ENCODE measurements at regions not wholly inside any gene's neighbourhood (a gene's known extent, or its start where the extent isn't known, plus 50 kb on each side); places are given as distances from the start of the nearest gene placed in this dataset.

GRCh38 chr9:28319981-28320380 is 746.7 kb upstream of the C9orf72 start:
- no peak for DNase-seq
- H3K27me3 Mint-ChIP-seq, result no peaks in the 10 kb centered on the region
- CTCF ChIA-PET, result no interaction called here
- TF ChIP-seq, protein P1, sequence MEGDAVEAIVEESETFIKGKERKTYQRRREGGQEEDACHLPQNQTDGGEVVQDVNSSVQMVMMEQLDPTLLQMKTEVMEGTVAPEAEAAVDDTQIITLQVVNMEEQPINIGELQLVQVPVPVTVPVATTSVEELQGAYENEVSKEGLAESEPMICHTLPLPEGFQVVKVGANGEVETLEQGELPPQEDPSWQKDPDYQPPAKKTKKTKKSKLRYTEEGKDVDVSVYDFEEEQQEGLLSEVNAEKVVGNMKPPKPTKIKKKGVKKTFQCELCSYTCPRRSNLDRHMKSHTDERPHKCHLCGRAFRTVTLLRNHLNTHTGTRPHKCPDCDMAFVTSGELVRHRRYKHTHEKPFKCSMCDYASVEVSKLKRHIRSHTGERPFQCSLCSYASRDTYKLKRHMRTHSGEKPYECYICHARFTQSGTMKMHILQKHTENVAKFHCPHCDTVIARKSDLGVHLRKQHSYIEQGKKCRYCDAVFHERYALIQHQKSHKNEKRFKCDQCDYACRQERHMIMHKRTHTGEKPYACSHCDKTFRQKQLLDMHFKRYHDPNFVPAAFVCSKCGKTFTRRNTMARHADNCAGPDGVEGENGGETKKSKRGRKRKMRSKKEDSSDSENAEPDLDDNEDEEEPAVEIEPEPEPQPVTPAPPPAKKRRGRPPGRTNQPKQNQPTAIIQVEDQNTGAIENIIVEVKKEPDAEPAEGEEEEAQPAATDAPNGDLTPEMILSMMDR (IDR thresholded peaks at IDR 0.05), result no peak
- no peak overlapping the region for H3K27ac Mint-ChIP-seq
- H3K4me3 Mint-ChIP-seq, result no peak overlapping the region
- intact Hi-C loops (cut with micrococcal nuclease), result no loop called here
- no peak for ATAC-seq
- H3K4me1 Mint-ChIP-seq (ENCODE audit: low read depth), result no peaks in the 10 kb centered on the region
- peaks cover 3% of the 10 kb centered on the region for H3K9me3 Mint-ChIP-seq
- no peaks in the 10 kb centered on the region for H3K36me3 Mint-ChIP-seq (ENCODE audit: low read depth)
- POLR2A ChIA-PET, result no interaction called here

- POLR2A ChIA-PET, result no interaction called here
- ATAC-seq, result no peak
- Mint-ChIP-seq H3K36me3 (ENCODE audit: low read depth) (no peaks in the 10 kb centered on the region), H3K27me3 (no peaks in the 10 kb centered on the region), H3K4me3 (no peak overlapping the region), H3K27ac (no peak overlapping the region), H3K9me3 (peaks cover 3% of the 10 kb centered on the region), H3K4me1 (ENCODE audit: low read depth) (no peaks in the 10 kb centered on the region)
- TF ChIP-seq, protein P1 (IDR thresholded peaks at IDR 0.05), result no peak
- CTCF ChIA-PET, result no interaction called here
- intact Hi-C loops (cut with micrococcal nuclease), result no loop called here
- no peak for DNase-seq
Measured at GRCh38 chr9:28320616-28321015, 747.3 kb upstream of the C9orf72 start.

GRCh38 chr9:28329323-28329722 is 756.0 kb upstream of the C9orf72 start:
- Mint-ChIP-seq H3K4me1 (ENCODE audit: low read depth) (no peaks in the 10 kb centered on the region), H3K4me3 (no peak overlapping the region), H3K27ac (no peak overlapping the region), H3K9me3 (peaks cover 7% of the 10 kb centered on the region), H3K36me3 (ENCODE audit: low read depth) (no peaks in the 10 kb centered on the region), H3K27me3 (no peaks in the 10 kb centered on the region)
- ATAC-seq, result no peak
- intact Hi-C loops (cut with micrococcal nuclease), result no loop called here
- ChIA-PET POLR2A (no interaction called here), CTCF (no interaction called here)
- TF ChIP-seq, protein P1 (IDR thresholded peaks at IDR 0.05), result no peak
- DNase-seq, result no peak

DNA sequence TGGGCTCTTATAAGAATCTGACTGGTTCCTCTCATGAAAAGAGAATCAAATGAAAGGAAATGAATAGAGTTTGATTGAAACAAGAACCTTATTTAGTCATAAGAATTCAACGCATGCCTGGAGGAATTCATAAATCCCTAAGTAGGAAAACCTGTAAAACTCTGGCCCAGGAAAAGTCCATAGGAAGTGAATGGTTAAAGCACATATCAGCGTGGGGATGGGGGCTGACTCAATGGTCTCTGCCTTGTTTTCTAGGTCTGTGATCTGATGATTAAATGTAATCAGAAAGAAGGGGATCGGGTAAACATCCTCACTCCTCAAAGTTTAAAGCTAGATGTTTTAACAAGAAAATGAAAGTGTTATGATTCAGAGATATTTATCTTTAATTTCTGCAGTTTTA is 759.4 kb upstream of the C9orf72 start:
- POLR2A ChIA-PET, result no interaction called here
- CTCF ChIA-PET, result no interaction called here
- Mint-ChIP-seq H3K36me3 (ENCODE audit: low read depth) (no peaks in the 10 kb centered on the region), H3K27ac (no peak overlapping the region), H3K9me3 (peaks cover 3% of the 10 kb centered on the region), H3K4me1 (ENCODE audit: low read depth) (no peaks in the 10 kb centered on the region), H3K4me3 (no peak overlapping the region), H3K27me3 (no peaks in the 10 kb centered on the region)
- intact Hi-C loops (cut with micrococcal nuclease), result no loop called here
- DNase-seq (no peak), ATAC-seq (no peak)
- TF ChIP-seq, protein P1 (IDR thresholded peaks at IDR 0.05), result no peak

GRCh38 chr9:28341913-28342312 is 768.6 kb upstream of the C9orf72 start:
- no peak for ATAC-seq
- DNase-seq, result no peak
- Mint-ChIP-seq H3K36me3 (ENCODE audit: low read depth) (no peaks in the 10 kb centered on the region), H3K27me3 (no peaks in the 10 kb centered on the region), H3K9me3 (peaks cover 1% of the 10 kb centered on the region), H3K4me3 (no peak overlapping the region), H3K27ac (no peak overlapping the region), H3K4me1 (ENCODE audit: low read depth) (no peaks in the 10 kb centered on the region)
- POLR2A ChIA-PET, result no interaction called here
- CTCF ChIA-PET, result no interaction called here
- intact Hi-C loops (cut with micrococcal nuclease), result no loop called here
- TF ChIP-seq, protein P1 (IDR thresholded peaks at IDR 0.05), result no peak
